Right lung (tissue), 2 donors: ENCODE measurements at regions not wholly inside any gene's neighbourhood (a gene's known extent, or its start where the extent isn't known, plus 50 kb on each side); places are given as distances from the start of the nearest gene placed in this dataset.
A peak's percentile ranks its signal among the peaks of the same experiment; 100 is the strongest.

Experiments used
- DNase-seq, 2 donors: peaks; one replicate each; pipeline ENCODE4 v3.0.0-alpha.2; 2013

DNA sequence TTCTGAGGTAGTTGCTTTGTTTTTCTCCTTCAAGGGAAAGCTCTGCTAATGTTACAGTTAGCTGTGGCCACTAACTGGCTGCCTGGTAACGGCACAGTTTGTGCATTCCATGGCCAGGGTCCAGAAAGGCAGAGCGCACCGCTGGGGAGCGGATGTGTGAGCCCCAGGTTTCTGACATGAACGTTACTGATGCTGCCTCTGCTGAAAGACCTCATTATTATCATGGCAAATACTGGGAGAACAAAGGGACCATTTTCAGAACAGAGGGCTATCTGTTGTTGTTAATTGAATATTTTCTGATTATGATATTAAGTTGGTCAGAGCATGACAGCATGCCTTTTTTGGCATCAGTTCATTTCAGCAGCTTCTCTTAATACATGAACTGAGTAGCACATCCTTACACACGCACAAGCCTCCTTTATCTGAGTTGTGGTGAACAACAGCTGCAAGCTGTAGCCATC is 134.1 kb downstream of the NUDT12 start:
- DNase-seq = peak in 1 of 2 donors; percentile 12

DNA sequence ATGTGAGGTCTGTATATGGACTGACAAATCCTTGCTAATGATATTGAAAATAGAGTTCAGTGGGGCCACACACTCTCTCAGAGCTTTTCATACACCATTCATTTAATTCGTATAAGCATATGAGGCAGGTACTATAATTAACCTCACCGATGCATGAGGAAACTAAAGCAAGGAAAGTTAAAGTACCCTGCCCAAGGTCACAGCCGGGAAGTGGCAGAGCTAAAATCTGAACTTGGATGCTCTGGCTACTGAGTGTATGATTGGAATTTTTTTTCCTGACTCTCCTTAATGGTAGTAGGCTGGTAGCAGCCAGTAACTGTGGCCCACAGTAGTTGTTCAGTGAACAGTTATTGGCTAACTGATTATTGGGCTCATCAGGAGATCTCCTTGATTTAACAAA is 135.3 kb downstream of the NUDT12 start:
- DNase-seq = no peak

DNA sequence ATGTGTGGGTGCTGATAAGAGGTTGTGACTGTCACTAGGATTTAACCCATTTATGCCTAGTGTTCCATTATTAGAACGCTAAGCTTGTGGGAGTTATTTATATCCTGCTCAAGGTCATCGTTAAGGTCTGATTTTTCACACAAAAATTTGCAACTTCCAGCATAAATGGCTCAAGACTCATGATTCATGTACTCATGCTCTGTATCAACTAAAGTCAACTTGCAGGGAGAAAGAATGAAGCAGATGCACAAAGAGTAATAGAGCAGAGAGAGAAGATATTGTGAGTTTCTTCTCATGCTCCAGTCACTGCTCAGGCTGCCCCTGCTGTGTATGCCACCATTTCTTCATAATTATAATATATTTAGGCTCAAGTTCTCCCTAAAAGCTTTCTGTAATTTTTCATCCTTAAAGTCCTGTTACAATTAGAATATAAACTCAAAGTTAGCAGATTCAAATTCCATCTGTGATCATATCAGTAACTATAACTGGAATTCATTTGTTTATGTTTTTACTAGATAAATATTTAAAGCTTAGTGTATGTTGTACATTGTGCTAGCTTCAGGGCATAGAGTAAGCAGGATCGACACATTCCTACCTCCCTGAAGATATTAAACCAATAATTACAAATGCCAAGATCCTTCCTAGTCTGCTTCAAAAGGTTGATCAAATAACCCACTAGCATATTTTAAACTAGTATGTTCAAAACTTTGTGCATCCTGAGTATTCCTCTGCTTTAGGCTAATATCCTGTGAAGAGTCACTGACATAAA is 136.7 kb downstream of the NUDT12 start:
- no peak for DNase-seq

GRCh38 chr5:103424453-103425205 is 138.0 kb downstream of the NUDT12 start:
- DNase-seq = no peak

DNA sequence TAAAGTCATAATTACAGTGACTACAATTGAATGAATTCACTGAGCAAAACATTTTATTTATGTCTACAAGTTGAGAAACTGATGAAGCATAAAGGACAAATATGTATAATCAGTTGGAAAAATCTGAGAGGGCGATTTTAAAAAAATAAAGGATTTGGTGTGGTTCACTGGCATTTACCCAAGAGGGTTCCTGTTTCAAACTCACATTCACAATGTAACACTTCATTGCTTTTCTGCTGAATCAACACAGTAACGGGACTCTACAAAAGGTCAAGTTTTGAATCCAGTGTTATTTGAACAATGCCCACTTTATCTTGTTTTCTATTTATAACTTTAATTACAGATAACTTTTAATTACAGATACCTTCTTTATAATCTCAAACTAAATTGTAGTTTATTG is 138.6 kb downstream of the NUDT12 start:
- DNase-seq = no peak

DNA sequence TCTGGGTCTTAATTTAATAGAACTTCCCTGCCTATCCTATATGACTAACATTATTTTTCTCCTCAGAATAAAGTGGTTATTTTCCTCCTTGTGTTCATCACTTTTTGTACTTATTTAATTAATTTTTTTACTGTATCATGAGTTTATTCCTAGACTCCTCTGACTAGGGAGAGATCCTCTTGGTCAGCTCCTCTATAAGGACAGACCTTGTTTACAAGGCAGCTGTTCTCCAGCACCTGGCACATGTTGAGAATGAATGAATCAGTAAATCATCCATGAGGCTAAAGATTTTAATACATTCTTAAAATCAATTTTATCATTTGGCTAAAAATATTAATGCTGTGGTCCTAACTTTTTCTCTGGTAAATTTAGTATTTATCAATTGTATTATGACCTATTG is 139.8 kb downstream of the NUDT12 start:
- no peak for DNase-seq

GRCh38 chr5:103414604-103415003 is 148.0 kb downstream of the NUDT12 start:
- no peak for DNase-seq

- DNase-seq = no peak
These were observed 150.9 kb downstream of the NUDT12 start for GRCh38 chr5:103411711-103412110.

DNA sequence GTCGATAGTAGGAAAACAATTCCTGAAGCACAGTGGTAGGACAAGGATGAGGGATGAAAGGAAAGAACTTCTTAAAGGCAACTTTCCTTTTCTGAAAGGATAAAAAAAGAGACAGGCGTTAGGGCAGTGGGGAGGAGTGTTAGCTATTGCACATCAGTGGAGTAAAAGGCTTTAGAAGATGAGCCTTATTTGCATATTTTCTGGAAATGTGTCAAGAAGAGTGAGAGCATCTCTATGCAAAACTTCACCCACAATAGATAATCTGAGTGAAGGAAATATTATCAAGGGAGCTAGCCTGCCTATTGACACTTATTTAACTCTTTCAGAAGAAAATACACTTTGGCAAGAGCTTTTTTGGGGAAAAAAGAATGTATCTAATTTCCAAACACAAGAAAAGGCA is 151.6 kb downstream of the MACIR start:
- no peak for DNase-seq

- DNase-seq = no peak
These were observed 150.6 kb downstream of the MACIR start for GRCh38 chr5:103409013-103409670.

DNA sequence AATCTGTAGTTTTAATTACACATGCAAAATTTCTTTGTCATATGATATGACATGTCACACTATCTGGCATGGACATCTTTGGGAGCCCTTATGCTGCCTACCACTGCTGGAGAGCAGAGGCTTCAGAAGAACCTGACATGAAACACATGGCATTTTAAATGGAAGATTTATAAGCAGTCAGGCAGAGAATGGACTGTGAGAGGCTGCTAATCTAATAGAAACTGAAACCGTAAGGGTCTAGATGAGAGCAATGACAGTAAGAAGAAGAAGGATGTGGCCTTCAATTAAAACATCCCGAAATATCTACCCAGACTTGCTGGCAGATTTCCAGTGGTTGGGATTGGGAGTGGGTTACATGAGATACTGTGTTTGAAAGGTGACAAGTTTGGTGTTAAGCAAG is 149.8 kb downstream of the MACIR start:
- DNase-seq = no peak

DNA sequence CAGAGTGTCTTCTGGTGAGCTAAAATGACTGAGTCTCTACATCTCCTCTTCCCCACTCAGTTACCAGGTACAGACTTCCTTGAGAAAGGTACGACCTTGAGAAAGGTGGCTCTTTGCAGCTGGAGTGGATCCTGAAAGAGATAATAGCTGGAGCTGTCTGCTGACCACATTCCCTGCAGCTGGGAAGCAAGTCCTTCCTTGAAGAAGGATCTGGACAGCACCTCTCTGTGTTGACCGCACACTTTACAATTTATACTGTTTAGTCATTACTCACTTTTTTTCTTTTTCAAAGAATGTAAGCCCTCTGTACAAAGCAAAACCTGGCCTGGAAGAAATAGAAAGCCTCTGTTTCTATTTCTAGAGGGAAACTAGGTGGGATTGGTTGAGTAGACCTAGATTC is 148.8 kb downstream of the MACIR start:
- no peak for DNase-seq

DNA sequence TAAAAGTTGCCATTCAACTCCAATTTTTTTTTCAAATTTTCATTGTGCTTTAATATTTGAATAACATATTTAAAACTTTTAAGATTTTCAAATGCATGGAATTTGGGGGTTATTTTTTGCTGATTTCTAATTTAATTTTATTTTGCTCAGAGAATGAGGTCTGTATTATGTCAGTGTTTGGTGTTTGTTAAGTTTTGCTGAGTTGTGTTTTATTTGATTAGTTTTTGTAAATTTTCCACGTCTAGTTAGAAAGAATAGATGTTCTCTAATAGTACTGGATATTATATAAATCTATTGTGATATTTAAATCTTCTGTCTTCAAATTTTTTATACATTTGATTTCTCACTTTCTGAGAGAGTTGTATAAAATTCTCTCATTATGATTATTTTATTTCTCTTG is 145.9 kb downstream of the MACIR start:
- DNase-seq = no peak

GRCh38 chr5:103402851-103403250 is 144.3 kb downstream of the MACIR start:
- no peak for DNase-seq

GRCh38 chr5:103397739-103398581 is 139.4 kb downstream of the MACIR start:
- no peak for DNase-seq

GRCh38 chr5:103394676-103395075 is 136.1 kb downstream of the MACIR start:
- no peak for DNase-seq

DNA sequence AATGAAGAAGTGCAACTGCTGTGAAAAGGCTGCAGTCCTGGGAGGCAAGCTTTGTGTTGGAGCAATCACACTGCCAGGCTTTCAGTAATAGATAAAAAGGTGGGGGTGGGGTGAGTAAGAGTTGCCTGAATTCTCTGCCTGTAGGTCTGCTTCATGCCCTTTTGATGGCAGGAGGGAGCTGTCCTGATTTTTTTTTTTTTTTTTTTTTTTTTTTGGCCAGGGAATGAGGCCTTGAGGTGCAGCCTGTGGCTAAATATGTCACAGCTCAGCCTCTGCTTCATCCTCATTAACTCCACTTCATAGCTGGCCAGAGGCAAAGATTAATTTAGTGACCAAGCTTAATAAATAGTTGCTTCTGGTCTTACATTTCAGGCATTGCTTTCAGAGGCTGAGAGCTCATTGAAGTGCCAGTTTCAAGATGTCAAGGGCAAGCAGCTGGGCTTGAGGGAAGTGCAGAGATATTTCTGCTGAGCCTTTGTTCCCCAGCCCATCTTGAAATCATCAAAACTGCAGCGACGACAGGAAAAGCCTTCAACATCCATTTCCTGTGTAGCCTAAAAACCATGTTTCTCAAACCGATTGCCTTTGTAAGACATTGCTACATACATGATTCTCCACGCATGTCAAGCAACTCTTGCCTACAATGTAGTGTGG is 134.7 kb downstream of the MACIR start:
- peak in 1 of 2 donors; percentile 14 for DNase-seq

GRCh38 chr5:103391659-103392058 is 133.1 kb downstream of the MACIR start:
- no peak for DNase-seq

DNA sequence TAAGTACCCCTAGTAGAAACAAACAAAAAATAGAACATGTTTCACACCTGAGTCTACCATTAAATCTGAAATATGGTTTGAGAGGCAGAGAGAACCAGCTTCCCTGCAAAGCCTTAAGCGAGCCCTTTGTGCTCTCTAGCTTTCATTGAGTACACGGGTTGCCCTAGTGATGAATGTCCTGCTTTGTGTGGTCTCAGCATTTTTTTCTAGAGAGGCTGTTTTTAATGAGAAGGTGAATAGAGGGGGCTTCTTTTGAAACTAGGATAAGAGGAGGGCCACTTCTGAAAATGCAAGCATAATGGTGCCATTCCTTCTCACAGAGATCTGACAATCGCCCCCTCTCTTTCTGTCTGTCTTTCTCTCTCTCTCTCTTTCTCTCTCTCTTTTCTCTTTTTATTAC is 131.3 kb downstream of the MACIR start:
- no peak for DNase-seq

GRCh38 chr5:103389357-103389756 is 130.8 kb downstream of the MACIR start:
- DNase-seq = no peak

GRCh38 chr5:103385722-103386121 is 127.2 kb downstream of the MACIR start:
- no peak for DNase-seq
